IgD-negative memory B cell (primary cell): ENCODE measurements at regions not wholly inside any gene's neighbourhood (a gene's known extent, or its start where the extent isn't known, plus 50 kb on each side); places are given as distances from the start of the nearest gene placed in this dataset.
"Not testable (repeated sequence)": the region's sequence is repeated elsewhere in the genome, so short reads cannot be mapped to it uniquely, and the experiment has no call there.

Experiments
- H3K27ac Mint-ChIP-seq, 3 donors: one replicate each; pipeline ENCODE4 v1.8.0; 2020 to 2022; ENCODE audit warnings: mild to moderate bottlenecking in 3 of 3, mixed read lengths in 3 of 3, moderate library complexity in 1 of 3
- H3K27me3 Mint-ChIP-seq: one replicate; pipeline ENCODE4 v1.8.0; 2021; ENCODE audit warnings: mixed read lengths
- H3K36me3 Mint-ChIP-seq: one replicate; pipeline ENCODE4 v1.8.0; 2020; ENCODE audit warnings: mild to moderate bottlenecking, mixed read lengths
- H3K4me1 Mint-ChIP-seq, 3 donors: one replicate each; pipeline ENCODE4 v1.8.0; 2020 to 2022; ENCODE audit warnings: mixed read lengths in 3 of 3, mild to moderate bottlenecking in 1 of 3
- H3K4me3 Mint-ChIP-seq, 4 donors: one replicate each; pipeline ENCODE4 v1.8.0; 2020 to 2022; ENCODE audit warnings: mild to moderate bottlenecking in 4 of 4, mixed read lengths in 4 of 4, moderate library complexity in 3 of 4
- H3K9me3 Mint-ChIP-seq, 3 donors: one replicate each; pipeline ENCODE4 v1.8.0; 2020 to 2021; ENCODE audit warnings: mixed read lengths in 3 of 3, mild to moderate bottlenecking in 1 of 3

DNA sequence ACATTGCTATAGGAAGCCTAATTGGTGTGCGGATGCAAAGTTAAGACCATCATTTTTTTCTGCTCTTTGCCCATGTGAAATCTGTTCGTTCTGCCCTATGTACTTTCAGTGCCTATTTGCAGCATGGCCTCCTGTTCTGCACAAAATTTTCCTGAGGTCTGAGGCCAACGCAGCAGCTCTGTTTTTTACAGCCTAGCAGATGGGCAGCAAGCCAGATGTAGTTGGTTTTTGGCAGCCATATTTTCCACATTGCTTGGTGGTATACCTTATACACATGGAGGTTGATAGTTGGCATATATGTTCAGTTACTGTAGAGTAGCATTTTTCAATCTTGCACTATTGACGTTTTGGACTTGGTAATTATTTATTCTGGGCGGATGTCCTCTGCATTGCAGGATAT, 133.5 kb upstream of the MRPS30 start:
- no peaks in the 10 kb centered on the region for H3K27me3 Mint-ChIP-seq
- no peak overlapping the region for H3K27ac Mint-ChIP-seq
- peaks cover 2% of the 10 kb centered on the region for H3K36me3 Mint-ChIP-seq
- H3K4me3 Mint-ChIP-seq: no peak overlapping the region
- H3K4me1 Mint-ChIP-seq: no peaks in the 10 kb centered on the region
- H3K9me3 Mint-ChIP-seq: peaks cover 3 to 4% (median 3%) of the 10 kb centered on the region in 3 donors

DNA sequence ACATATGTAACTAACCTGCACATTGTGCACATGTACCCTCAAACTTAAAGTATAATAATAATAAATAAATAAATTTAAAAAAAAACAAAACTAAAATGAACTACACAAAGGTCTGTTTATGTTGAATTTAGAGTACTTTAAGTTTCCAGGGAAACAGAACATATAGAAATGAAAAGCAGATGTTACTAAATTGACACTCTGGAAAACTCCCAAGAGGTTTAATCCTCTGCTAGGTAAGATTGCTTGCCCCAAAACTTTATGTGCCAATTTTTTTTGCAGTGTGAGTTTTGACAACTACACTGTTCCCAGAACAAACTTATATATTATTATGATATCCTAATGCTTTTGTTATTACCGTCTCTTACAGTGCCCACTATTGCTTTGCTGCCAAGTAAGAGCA, 134.3 kb upstream of the MRPS30 start:
- Mint-ChIP-seq H3K4me3 (no peak overlapping the region), H3K27ac (no peak overlapping the region), H3K4me1 (no peaks in the 10 kb centered on the region), H3K27me3 (no peaks in the 10 kb centered on the region), H3K36me3 (peaks cover under 1% of the 10 kb centered on the region), H3K9me3 (peaks cover 4 to 6% (median 5%) of the 10 kb centered on the region in 3 donors)

DNA sequence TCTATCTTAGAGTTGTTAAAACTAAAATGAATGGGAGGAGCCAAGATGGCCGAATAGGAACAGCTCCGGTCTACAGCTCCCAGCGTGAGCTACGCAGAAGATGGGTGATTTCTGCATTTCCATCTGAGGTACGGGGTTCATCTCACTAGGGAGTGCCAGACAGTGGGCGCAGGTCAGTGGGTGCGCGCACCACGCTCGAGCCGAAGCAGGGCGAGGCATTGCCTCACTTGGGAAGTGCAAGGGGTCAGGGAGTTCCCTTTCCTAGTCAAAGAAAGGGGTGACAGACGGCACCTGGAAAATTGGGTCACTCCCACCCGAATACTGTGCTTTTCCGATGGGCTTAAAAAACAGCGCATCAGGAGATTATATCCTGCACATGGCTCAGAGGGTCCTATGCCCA, 140.3 kb upstream of the MRPS30 start:
- H3K36me3 Mint-ChIP-seq, H3K9me3 Mint-ChIP-seq, H3K27me3 Mint-ChIP-seq, H3K4me3 Mint-ChIP-seq, H3K27ac Mint-ChIP-seq, H3K4me1 Mint-ChIP-seq: not testable (repeated sequence)

DNA sequence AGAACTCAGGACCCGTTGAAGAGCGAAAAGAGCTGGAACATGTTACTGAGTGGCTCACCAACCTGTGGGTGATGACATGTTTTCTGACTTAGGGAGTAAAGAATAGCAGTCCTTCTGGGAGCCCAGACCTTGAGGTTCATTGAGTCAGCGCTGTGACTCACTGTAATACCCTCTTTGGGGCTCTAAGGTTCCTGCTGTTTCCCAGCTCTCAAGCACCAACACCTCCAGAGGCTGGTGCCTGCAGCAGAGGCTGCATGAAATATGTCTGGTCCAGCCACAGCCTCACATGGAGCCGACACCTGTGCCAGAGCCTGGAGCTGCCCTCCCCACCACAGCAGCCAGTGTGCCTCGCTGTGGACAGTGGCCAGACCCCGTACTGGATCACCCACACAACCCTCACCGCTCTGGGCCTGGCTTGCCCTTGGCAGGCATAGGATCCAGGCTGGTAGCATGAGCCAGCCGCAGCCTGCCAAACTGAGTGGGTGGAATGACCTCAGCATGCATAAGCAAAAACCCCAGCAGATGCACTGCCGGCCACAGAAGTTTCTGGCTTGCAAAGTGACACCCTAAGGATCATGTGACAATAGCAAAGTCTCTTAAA, 143.5 kb upstream of the MRPS30 start:
- H3K36me3 Mint-ChIP-seq: no peaks in the 10 kb centered on the region
- H3K9me3 Mint-ChIP-seq: peaks cover 4 to 17% (median 9%) of the 10 kb centered on the region in 3 donors
- no peaks in the 10 kb centered on the region for H3K27me3 Mint-ChIP-seq
- no peak overlapping the region for H3K4me3 Mint-ChIP-seq
- no peak overlapping the region for H3K27ac Mint-ChIP-seq
- H3K4me1 Mint-ChIP-seq: no peaks in the 10 kb centered on the region

DNA sequence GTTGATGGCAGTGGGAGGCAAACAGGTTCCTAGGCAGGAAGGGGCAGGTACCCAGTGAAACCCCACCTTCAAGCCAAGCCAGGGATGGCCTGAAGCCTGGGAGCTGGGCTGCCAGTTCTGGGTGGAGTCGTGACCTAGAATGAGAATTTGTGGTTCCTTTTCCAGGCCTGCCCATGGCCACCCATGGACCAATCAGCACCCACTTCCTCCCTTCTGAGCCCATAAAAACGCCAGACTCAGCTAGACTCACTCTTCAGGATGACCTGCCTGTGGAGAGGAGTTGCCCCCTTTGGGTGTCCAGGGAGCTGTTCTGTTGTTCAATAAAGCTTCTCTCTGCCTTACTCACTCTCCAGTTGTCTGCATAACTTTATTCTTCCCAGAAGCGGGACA, 144.0 kb upstream of the MRPS30 start:
- no peak overlapping the region for H3K4me3 Mint-ChIP-seq
- H3K36me3 Mint-ChIP-seq: no peaks in the 10 kb centered on the region
- no peaks in the 10 kb centered on the region for H3K27me3 Mint-ChIP-seq
- H3K9me3 Mint-ChIP-seq: peaks cover 3 to 20% (median 8%) of the 10 kb centered on the region in 3 donors
- H3K27ac Mint-ChIP-seq: no peak overlapping the region
- H3K4me1 Mint-ChIP-seq: no peaks in the 10 kb centered on the region

DNA sequence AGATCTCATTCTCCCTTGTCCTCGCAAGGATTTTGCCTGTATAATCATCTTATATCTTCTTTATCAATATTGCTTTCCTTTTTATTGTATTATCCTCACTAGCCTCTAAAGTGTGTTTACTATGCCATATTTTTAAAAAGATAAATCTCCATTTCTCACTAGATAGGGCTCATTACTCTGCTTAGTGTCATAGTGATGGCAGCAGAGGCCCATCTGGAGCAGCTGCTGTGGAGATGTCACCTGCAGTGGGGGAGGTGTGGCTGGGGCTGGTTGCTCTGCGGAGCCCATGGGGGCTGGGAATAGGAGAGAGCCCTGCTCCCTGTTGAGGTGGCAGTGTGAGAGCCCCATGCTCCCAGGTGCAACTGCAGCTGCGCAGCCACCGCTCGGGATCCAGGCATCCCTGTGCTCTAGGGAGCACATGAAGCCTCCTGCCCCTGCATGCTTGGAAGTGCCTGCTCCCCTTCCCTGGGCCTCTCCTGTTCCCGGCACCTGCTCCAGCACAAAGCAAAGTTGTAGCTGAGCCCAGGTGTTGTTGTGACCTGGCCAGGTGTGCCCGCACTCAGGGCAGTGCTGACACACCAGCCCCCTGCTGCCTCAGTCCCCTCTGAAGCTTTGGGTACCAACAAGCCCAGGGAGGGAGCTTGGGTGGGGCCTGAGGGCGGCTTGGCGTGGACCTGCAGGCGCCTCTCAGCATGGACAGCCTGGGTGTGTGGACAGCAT, 144.6 kb upstream of the MRPS30 start:
- Mint-ChIP-seq H3K4me1 (no peaks in the 10 kb centered on the region), H3K27me3 (no peaks in the 10 kb centered on the region), H3K9me3 (peaks cover 2 to 20% (median 6%) of the 10 kb centered on the region in 3 donors), H3K4me3 (no peak overlapping the region), H3K36me3 (no peaks in the 10 kb centered on the region), H3K27ac (no peak overlapping the region)

DNA sequence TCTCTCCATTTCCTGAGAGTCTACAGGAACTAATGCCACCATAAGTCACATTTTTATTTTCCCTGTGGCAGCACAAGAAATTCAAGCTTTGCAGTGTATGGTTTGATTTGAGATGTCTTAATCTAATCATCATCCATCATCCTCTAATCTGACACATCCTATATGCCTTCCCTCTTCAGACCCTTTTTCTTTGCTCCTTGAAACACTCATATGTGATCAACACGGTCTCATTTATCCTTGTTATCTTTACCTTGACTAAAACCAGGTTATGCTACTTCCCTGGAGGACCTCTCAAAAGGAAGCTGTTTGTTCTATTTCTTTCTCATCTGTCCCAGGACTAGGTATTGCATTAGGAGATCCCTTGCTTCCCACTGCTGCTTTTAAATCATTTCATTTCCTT, 146.9 kb upstream of the MRPS30 start:
- H3K9me3 Mint-ChIP-seq: peaks cover 4 to 31% (median 5%) of the 10 kb centered on the region in 3 donors
- no peaks in the 10 kb centered on the region for H3K36me3 Mint-ChIP-seq
- no peaks in the 10 kb centered on the region for H3K4me1 Mint-ChIP-seq
- no peak overlapping the region for H3K4me3 Mint-ChIP-seq
- H3K27ac Mint-ChIP-seq: no peak overlapping the region
- no peaks in the 10 kb centered on the region for H3K27me3 Mint-ChIP-seq

DNA sequence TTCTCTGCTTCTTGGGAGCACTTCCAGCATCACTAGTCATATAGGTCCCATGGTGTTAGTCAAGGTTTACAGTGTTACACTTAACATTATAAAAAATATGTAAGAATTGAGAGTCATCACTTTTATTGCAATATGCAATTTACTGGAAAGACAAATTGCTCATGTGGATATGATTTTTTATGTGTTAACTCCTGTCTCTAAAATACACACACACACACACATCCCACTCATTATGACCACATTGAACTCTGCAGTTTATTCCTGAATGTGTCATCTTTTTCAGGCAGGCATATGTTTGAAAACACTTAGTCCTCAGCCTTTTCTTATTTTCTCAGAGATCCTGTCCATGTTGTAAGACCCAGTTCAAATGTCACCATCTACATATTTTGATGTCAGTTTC, 148.5 kb upstream of the MRPS30 start:
- peaks cover 0 to 1% (median 0%) of the 10 kb centered on the region in 3 donors for H3K4me1 Mint-ChIP-seq
- no peak overlapping the region for H3K4me3 Mint-ChIP-seq

DNA sequence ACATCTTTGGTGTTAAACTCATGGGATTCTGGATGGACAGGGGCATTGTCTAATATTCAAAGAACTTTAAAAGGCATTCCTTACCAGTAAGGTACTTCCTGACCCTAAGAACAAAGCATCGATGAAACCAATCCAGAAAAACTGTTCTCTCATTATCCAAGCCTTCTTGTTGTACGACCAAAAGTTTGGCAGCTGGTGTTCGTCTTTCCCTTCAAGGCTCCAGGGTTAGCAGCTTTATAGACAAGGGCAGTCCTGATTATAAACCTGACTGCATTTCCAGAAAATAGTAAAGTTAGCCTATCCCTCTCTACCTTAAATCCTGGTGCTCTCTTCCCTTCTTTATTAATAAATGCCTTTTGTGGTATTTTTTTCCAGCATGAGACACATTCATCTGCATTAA, 149.4 kb upstream of the MRPS30 start:
- Mint-ChIP-seq H3K27me3 (no peaks in the 10 kb centered on the region), H3K36me3 (no peaks in the 10 kb centered on the region), H3K9me3 (peaks cover 7 to 48% (median 10%) of the 10 kb centered on the region in 3 donors), H3K4me3 (no peak overlapping the region), H3K4me1 (peaks cover 0 to 1% (median 0%) of the 10 kb centered on the region in 3 donors), H3K27ac (no peak overlapping the region)

More for the DNA sequence above, 148.5 kb upstream of the MRPS30 start:
- H3K36me3 Mint-ChIP-seq: no peaks in the 10 kb centered on the region
- no peaks in the 10 kb centered on the region for H3K27me3 Mint-ChIP-seq
- peaks cover 7 to 42% (median 9%) of the 10 kb centered on the region in 3 donors for H3K9me3 Mint-ChIP-seq
- no peak overlapping the region for H3K27ac Mint-ChIP-seq

DNA sequence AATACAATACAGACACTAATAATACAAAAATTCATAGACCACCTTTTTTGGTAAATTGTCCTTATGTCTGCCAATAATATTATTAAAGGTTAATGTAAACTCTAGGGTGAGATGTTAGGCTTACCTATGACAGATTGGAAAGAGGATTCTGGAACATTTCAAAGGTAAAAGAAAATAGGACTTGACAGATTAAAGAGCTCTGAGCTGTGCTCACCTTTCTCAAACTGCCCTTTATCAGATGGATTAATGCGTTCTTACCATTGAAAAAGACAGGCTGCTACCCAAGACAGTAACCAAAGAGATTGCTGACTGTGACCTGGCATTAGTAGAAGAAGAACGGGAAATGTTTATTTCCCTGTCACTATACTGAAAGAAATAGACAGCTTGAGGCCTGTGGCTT, 156.1 kb upstream of the MRPS30 start:
- Mint-ChIP-seq H3K9me3 (peaks cover 2 to 30% (median 8%) of the 10 kb centered on the region in 3 donors), H3K4me3 (no peak overlapping the region), H3K27ac (no peak overlapping the region), H3K27me3 (no peaks in the 10 kb centered on the region), H3K36me3 (no peaks in the 10 kb centered on the region), H3K4me1 (peaks cover 0 to 1% (median 0%) of the 10 kb centered on the region in 3 donors)

DNA sequence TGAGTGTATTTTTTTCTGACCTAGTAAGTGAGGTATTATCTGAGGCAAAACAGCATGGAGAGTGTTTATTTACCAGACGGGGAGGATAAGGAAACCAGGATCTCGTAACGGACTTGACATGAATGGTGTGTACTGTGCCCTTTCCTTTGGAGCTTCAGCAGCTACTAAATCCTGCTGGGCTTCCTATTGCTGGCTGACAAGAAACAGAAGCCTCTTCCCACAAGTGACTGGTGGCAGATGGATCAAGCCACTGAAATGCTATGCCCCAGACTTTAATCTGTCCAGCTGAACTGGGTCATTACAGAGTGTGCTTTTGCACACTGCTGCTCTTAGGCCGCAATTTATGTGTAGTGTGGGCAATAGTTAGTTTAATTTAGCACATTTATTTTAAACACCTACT, 162.7 kb upstream of the MRPS30 start:
- H3K4me1 Mint-ChIP-seq: no peaks in the 10 kb centered on the region
- H3K27ac Mint-ChIP-seq: no peak overlapping the region
- no peak overlapping the region for H3K4me3 Mint-ChIP-seq
- H3K27me3 Mint-ChIP-seq: no peaks in the 10 kb centered on the region
- H3K9me3 Mint-ChIP-seq: no peaks in the 10 kb centered on the region
- no peaks in the 10 kb centered on the region for H3K36me3 Mint-ChIP-seq

DNA sequence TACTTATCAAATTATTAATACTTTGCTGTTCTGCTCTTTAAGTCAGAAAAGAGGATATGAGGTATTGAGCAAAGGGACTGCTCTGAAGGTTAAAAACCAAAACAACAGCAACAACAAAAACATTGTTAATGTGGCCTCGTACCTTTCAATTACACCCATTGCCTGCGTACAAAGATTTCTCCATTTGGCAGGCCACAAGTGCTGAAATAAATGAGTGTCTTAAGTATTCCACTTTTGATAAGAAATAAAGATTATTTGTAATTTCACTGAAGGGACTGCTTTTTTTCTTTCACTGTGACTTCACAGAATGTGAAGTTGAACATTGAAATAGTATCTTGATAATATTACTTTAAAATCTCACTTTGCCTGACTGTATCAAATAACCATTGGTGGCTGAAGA, 163.2 kb upstream of the MRPS30 start:
- H3K27ac Mint-ChIP-seq: no peak overlapping the region
- no peaks in the 10 kb centered on the region for H3K27me3 Mint-ChIP-seq
- no peaks in the 10 kb centered on the region for H3K36me3 Mint-ChIP-seq
- no peak overlapping the region for H3K4me3 Mint-ChIP-seq
- no peaks in the 10 kb centered on the region for H3K4me1 Mint-ChIP-seq
- H3K9me3 Mint-ChIP-seq: no peaks in the 10 kb centered on the region

DNA sequence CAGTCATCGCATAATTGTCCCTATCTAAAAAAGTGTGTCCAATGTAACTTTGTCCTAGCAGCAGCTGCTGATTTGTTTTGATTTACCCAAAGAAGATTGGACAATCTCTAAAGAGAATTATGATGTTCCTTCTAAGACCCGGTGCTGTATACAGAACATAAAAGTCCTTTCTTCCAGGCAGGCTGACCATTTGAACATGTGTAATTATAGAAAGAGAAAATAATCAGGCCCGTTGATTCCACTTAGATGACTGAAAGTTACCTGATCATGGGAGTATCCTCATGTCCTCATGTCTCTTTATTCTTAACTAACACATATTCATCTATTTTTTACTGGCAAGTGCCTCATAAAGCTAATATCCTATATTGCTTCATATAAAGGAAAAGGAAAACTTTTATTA, 164.1 kb upstream of the MRPS30 start:
- Mint-ChIP-seq H3K27me3 (no peaks in the 10 kb centered on the region), H3K4me3 (no peak overlapping the region), H3K27ac (no peak overlapping the region), H3K9me3 (no peaks in the 10 kb centered on the region), H3K4me1 (no peaks in the 10 kb centered on the region), H3K36me3 (no peaks in the 10 kb centered on the region)

DNA sequence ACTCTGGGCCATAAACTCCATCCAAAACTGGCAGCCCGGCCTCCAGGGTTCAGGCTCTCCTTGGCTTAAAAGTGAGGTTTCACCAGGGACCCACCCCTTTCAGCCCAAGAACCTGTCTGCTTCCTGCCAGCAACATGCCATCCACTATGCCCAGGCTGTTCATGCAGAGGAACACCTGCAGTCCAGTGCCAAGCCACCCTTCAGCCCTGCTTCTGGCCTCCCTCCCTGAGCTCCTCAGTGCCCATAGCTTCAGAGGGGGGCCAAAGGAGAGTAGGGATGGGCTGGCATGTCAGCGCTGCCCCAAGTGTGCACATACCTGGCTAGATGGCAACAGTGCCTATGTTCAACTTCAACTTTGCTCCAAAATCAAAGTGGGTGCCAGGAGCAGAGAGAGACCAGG, 166.9 kb upstream of the MRPS30 start:
- Mint-ChIP-seq H3K4me3 (no peak overlapping the region), H3K4me1 (no peaks in the 10 kb centered on the region), H3K36me3 (no peaks in the 10 kb centered on the region), H3K9me3 (no peaks in the 10 kb centered on the region), H3K27me3 (no peaks in the 10 kb centered on the region), H3K27ac (no peak overlapping the region)

DNA sequence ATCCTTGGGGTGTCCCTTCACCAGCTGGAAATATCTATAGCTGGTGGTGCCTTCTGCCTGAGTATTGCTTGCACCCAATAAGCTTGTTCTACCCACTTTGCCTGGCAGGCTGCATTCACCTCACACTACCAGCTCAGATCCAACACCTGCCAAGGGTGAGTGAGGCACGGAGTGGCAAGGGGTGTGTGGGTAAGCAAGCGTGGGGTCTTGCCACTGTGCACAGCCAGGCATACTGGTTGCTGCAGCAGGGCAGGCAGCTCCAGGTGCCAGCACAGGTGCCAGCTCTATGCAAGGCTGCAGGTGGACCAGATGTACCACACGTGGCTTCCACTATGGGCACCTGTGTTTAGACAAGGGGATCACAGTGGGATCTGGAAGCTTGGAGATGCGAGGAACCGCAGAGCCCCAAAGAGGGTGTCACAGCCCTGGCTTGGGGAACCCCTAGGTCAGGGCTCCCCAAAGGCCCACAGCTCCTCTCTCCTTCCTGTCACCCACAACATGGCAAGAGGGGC, 167.7 kb upstream of the MRPS30 start:
- Mint-ChIP-seq H3K27ac (no peak overlapping the region), H3K4me3 (no peak overlapping the region), H3K4me1 (no peaks in the 10 kb centered on the region), H3K36me3 (no peaks in the 10 kb centered on the region), H3K27me3 (no peaks in the 10 kb centered on the region), H3K9me3 (no peaks in the 10 kb centered on the region)
